Lower leg skin (tissue), 3 donors: ENCODE measurements at regions not wholly inside any gene's neighbourhood (a gene's known extent, or its start where the extent isn't known, plus 50 kb on each side); places are given as distances from the start of the nearest gene placed in this dataset.

Experiments used
- CTCF ChIP-seq, 3 donors: fragments of 450-650 bp; IDR thresholded peaks; one replicate each; pipeline ENCODE4 v1.5.1; 2016; ENCODE audit warnings: antibody characterized with exemption in 3 of 3, mild to moderate bottlenecking in 3 of 3, moderate library complexity in 2 of 3
- POLR2A ChIP-seq, 2 donors: fragments of 450-650 bp; IDR thresholded peaks; one replicate each; pipeline ENCODE4 v1.6.1; 2016 to 2017; ENCODE audit warnings: antibody characterized with exemption in 2 of 2, mild to moderate bottlenecking in 1 of 2, moderate library complexity in 1 of 2

GRCh38 chr1:195082183-195082582 lies 1526.1 kb downstream of the KCNT2 start:
- no peak for TF ChIP-seq CTCF (IDR thresholded peaks at IDR 0.05)
- no peak for TF ChIP-seq POLR2A (IDR thresholded peaks at IDR 0.05)
